RPMI7951 (cell line): ENCODE measurements at regions not wholly inside any gene's neighbourhood (a gene's known extent, or its start where the extent isn't known, plus 50 kb on each side); places are given as distances from the start of the nearest gene placed in this dataset.
"Not testable (repeated sequence)": the region's sequence is repeated elsewhere in the genome, so short reads cannot be mapped to it uniquely, and the experiment has no call there.

Experiments
- DNase-seq: peaks from one replicate; pipeline ENCODE4 v3.0.0-alpha.2; 2012; ENCODE audit warnings: low read depth

DNA sequence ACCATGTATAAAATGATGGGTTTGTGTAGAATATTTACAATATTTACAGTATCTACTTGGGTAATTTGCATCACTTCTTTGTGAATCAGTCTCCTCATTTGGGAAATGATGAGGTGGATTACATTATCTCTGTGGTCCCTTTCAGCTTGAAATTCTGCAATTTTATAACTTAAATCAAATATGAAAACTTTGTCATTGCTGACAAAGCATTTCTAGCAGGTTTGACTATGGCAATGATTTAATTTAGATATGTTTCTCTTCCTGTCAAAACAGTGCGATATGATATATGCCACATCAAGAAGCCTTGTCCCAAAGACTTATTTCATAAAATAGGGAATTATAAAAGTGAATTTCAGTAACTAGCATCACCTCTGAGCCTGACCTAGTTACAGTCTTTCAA, 315.8 kb upstream of the MEIS2 start:
- no peak for DNase-seq

DNA sequence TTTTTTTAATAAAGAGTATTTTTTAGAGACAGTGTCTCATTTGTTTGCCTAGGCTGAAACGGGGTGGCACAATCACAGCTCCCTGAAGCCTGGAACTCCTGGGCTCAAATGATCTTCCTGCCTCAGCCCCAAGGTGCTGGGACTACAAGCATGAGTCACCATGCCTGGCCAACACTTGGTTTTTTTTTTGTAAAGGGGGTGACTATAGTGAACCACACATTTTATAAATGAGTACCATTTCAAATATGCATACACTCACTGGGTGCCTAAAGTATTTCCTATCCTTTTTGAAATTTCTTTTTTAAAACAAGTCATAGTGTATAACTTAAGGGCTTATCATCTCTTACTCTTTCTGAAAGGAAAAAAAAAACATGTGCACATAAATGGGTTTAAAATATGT, 325.2 kb upstream of the MEIS2 start:
- peak; percentile 1 for DNase-seq

DNA sequence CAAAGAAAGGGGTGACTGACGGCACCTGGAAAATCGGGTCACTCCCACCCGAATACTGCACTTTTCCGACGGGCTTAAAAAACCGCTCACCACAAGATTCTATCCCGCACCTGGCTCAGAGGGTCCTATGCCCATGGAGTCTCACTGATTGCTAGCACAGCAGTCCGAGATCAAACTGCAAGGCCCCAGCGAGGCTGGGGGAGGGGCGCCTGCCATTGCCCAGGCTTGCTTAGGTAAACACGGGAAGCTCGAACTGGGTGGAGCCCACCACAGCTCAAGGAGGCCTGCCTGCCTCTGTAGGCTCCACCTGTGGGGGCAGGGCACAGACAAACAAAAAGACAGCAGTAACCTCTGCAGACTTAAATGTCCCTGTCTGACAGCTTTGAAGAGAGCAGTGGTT, 327.0 kb upstream of the MEIS2 start:
- not testable (repeated sequence) for DNase-seq

DNA sequence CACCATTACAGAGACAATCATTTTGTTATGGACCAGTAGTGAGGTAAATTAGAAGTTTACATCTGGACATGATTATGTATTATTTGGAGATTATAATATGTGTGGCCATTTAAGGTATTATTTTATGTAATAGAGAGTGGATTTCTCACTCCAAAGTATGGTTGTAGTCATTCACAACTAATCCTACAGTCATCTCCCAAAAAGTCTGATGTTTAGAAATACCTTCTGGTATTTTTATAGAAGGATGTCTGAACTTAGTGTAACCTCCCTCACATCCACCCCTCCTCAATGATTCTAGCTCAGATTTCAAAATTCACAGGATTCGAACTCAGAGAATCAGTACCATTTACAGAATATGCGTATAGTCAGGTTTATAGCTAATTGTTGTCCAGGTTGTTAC, 346.6 kb upstream of the MEIS2 start:
- no peak for DNase-seq

DNA sequence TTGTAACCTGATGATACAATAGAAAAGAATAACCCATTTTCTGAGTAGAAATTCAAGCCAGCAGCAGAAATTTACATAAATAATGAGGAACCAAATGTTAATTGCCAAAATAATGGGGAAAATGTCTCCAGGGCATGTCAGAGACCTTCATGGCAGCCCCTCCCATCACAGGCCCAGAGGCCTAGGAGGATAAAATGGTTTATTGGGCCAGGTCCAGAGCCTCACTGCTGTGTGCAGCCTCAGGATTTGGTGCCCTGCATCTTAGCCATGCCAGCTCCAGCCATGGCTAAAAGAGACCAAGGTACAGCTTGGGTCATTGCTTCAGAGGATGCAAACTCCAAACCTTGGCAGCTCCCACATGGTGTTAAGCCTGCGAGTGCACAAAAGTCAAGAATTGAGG, 352.1 kb upstream of the MEIS2 start:
- no peak for DNase-seq

DNA sequence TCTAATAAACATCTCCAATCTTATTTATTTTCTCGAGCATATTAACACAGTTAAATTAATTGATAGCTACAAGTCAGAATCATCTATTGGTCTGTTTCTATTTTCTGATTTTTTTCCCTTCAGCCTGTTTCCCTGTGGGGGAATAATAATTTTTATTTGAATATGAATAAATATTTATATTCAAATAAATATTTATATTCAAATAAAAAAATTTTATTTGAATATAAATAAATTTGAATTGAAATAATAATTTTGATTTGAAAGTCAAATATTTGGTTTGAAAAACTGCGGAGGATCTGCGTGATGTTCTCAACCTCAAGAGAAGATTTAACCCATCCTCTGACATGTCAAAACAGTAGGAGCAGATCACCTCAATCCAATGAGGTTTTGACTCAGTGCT, 380.1 kb upstream of the MEIS2 start:
- DNase-seq: no peak

DNA sequence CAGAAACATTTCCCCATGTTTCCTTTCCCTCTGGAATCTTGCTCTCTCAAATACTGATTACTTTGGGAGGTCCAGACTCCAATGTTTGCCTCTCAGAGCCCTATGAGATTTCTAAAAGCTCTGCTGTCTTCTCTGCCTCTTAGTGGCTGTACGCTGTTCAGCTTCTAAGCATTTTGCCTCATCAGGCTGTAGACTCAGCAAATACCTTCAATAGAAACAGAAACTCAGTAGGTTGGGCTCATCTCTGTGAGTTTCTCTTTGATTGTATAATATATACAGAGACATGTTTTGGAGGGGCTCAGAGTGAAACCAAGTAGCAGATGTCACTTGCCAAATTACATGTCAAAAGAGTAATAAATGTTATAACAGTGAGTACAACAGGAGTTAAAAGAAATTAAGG, 380.8 kb upstream of the MEIS2 start:
- no peak for DNase-seq

DNA sequence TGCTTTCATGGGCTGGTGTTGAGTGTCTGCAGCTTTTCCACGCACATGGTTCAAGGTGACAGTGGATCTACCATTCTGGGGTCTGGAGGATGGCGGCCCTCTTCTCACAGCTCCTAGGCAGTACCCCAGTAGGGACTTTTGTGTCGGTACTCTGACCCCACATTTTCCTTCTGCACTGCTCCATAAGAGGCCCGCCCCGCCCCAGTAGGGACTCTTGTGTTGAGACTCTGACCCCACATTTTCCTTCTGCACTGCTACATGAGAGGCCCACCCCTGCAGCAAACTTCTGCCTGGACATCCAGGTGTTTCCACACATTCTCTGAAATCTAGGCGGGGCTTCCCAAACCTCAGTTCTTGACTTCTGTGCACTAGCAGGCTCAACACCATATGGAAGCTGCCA, 383.4 kb upstream of the MEIS2 start:
- DNase-seq: no peak

DNA sequence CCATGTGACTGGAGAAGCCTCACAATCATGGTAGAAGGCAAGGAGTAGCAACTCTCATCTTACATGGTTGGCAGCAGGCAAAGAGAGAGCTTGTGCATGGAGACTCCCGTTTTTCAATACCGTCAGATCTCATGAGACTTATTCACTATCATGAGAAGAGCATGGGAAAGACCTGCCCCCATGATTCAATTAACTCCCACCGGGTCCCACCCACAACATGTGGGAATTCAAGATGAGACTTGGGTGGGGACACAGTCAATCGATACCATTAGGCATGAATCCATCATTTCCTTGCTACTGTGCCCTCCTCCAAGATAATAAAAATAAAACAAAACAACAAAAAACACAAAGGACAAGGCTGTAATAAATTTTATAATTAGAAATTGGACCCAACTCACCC, 384.7 kb upstream of the MEIS2 start:
- no peak for DNase-seq

DNA sequence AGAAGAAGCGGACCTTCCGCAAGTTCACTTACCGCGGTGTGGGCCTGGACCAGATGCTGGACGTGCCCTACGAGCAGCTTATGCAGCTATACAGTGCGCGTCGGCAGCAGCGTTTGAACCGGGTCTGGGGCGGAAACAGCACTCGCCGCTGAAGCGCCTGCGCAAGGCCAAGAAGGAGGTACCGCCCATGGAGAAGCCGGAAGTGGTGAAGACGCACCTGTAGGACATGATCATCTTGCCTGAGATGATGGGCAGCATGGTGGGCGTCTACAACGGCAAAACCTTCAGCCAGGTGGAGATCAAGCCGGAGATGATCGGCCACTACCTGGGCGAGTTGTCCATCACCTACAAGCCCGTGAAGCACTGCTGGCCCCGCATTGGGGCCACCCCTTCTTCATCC, 390.4 kb upstream of the MEIS2 start:
- DNase-seq: no peak

DNA sequence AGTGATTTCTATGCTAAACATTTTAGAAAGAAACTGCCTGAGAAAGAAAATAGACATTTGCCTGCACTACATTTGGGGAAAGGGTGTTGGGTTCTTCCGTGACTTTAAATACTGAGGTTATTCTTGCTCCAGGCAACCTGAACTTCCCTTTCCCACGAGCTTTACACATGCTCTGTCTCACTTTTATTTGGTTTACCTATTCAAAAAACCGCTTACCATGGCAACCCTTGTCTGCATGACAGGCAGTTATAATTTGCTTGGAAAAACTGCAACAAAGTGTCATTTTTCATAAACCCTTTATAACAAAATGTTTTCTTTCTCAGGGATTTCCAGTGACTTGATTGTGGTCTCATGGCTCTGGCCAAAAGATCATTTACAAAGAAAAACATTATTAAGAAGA, 416.3 kb upstream of the MEIS2 start:
- no peak for DNase-seq

DNA sequence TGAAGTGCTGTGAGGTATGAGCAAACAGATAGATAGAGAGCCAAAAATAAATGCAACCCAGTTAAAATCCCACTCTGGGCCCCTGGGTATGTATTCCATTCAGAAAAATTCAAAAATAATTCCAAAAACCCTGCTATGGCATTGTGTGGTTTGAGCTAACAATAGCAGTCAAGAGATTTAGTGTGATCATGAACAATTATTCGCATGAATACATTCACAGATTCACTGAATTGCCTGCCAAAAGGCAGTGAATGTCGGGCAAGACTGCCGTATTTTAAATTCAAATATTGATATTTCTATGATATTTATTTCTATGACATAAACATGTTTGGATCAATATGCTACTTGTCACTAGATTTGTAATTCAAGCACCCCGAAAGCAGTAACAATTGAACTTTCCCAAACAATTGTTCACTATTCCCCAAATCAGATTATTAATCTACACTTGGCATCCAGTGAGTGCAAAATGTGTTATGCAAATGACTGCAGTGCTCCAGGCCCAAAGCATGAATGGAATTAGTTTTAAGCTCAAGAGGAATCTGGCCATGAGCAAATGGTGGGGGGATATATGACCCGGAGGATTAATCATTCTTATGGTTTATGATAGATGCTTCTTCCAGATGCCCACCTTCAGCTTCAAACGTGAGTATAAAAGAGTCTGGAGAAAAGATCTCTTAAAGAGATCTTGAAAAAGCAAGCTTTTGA, 417.0 kb upstream of the MEIS2 start:
- no peak for DNase-seq

DNA sequence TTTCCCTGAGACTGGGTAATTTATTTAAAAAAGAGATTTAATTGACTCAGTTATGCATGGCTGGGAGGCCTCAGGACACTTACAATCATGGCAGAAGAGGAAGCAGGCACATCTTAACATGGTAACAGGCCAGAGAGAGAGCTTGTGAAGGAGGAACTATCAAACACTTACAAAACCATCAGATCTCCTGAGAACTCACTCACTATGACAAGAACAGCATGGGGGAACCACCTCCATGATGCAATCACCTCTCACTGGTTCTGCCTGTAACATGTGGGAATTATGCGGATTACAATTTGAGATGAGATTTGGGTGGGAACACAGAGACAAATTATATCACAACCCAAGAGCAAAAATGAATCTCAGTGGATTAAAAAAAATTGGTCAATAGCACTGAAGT, 416.0 kb upstream of the TMCO5A start:
- no peak for DNase-seq

DNA sequence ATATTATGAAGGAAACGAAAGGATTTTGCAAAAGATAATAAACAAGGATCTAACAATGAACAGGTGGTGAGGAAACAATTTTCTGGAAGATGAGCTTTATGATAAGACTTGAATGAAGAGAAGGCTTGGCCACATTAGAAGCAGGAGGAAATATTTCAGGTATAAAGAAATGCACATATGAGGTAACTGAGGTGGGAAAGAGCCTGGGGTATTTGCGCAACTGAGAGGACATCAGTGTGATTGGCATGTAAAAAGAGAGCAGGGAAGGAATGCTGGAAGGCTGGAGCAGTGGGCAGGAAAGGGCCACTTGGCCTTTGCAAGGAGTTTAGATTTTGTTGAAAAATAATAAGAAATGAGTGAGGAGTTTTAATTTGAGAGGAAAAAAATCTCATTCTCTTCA, 414.4 kb upstream of the TMCO5A start:
- no peak for DNase-seq

DNA sequence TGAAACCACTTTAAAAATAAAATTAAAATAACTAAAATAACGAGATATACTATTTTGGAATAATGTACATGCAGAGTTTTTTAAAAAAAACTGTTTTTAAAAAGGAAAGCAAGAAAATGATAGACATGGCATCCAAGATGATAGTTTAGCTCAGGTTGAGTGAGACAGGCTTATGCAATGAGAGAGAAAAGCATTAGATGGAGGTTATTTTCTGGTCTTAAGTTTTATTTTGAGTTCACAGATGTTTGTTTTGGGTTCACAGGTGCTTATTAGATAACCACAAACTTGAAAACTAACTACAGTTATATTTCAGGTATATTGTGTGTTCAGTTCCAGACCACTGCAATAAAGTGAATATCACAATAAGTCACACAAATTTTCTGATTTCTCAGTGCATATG, 413.6 kb upstream of the TMCO5A start:
- DNase-seq: no peak

DNA sequence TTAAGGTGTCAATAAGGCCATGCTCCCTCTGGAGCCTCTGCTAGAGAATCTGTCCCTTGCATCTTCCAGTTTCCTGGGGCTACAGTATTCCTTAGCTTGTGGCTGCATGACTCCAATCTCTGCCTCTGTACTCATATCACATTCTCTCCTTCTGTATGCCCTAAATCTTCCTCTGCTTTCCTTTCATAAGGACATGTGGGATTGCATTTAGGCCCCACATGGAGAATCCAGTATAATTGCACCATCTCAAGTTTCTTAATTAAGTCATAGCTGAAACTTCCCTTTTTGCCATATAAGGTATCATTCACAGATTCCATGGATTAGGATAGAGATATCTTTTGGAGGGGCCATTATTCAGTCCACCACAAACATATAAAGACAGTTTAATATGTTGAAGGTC, 409.8 kb upstream of the TMCO5A start:
- DNase-seq: no peak

DNA sequence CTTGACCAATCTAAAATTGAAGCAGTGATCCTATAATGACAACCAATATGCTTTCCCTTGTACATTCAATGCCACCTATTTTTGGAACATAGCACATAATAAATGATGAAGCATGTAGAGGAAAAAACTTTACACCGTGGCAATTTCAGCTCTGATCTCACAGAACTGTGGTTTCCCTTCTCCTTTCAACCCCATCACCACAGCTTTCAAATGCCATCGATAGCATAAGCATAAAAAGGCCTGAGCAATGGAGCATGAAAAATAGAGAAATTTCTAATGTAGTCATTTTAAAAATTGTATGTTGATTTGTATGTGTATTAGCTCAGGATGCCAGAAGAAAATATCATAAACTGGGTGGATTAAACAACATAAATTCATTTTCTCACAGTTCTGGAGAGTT, 406.0 kb upstream of the TMCO5A start:
- DNase-seq: no peak

DNA sequence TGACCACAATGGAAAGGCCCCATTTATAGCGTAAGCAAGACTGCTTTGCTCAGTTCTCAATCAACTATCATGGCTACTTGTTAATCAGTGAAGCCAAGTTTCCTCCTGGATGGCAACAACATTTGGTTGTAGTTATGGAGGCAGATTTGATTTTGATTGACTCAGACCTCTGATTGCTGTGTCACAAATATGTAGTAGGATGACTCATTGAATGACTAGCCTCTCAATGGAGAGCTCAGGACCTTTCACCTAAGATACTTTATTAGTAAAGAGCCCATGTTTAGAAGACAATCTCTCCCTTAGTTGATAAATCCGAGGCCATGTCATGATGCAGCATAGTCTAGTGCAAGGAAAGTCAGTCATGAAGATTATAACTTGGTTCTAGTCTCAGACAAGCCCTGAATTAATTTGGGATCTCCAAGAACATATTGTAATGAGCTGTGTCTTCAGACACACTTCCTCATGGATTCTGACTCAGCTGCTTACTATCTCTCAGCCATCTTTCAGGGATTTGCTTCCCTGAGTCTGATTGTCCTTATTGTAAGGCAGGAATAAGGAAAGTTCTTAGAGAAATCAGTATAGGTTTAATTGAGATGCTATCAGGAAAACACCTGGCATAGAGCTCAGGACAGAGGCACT, 397.4 kb upstream of the TMCO5A start:
- peak; percentile 11 for DNase-seq

DNA sequence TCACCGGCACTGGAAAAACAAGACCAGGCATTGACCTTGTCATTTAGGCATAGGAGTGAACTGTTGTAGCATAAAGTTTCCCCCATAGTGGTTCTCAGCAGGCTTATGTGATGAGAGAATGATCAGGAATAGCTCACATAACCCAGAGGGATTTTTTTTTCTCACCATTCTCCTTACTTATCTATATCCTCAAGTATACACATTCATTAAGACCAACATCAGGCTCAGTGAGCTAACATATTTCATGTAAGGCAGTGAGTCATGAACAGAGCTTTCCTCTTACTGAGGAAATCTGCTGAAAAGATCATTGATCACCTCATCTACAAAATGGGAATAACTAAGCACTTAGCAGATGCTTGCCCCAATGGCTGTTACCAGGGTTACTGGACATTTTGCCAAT, 396.6 kb upstream of the TMCO5A start:
- DNase-seq: no peak

DNA sequence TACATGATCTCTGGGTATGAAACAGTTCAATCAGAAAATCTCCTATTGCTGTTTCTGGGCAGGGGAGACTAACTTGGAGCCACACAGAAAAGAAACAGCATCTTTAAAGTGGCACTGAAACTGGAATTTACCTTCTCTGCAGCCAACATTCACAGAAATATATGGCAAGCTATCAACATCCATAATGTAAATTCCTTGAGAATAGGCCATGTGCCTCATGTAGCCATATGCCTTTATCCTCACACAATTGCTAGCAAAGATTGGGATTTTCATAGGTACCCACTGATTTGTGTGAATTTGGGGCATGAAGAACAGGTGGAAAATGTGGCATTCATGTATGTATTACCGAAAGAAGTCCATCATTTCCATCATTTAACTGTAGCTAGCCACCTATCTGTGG, 386.3 kb upstream of the TMCO5A start:
- no peak for DNase-seq

DNA sequence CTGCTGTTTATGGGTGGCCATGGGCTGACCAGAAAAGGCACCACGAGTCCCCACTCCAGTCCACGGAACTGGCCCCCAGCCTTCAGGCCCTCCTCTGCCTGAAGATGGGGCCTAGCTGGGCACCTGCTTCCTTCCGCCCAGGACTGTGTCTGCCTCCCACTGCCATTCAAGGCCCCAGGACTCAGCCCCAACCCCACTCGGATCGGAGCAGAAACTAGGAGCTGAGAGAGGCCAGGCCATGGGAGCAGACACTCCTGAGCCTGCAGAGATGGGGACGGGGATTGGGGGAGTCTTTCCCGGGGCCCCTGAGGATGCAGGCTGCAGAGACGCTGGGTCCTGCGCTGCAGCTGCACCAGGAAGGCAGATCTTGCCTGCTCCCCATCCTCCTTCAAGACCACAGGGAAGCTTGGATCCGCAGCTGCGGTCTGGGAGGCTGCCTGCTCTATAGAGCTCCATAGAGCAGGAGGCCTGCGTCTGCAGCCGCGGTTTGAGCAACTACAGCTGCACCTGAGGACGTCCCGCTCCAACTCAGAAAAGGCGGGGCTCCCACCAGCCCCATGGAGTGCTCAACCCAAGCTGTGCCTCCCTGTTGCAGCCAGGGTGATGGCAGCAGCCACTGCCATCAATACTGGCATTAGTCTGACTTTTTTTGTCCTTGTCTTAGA, 383.9 kb upstream of the TMCO5A start:
- DNase-seq: no peak

DNA sequence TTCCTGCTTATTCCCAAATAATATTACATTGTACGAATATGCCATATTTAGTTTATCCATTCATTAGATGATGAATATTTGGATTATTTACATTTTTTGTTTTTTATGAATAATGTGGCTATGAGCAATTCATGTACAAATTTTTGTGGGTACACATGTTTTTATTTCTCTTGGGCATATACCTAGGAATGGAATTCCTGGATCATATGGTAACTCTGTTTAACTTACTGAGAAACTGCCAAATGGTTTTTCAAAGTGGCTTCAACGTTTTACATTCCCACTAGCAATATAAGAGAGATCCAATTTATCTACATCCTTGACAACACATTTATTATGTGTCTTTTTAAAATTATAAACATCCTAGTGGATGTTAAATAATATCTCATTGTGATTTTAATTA, 362.0 kb upstream of the TMCO5A start:
- DNase-seq: no peak

DNA sequence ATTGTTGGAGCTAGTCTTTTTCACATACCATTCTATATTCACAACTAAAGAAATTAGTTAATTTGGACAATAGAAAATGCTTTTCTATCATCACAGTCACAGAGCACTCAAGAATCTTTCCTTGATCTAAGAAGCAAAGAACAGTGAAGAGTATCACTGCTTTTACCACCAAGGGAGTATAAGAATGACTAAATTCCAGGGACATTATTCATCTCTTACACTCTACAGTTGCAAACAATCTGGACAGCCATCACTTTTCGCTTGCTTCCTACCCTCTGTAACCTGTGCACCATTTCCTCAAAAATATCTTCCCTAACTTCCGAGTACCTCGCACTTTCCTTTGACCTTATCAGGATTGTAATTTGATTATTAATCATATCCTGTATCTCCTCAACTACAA, 359.5 kb upstream of the TMCO5A start:
- DNase-seq: peak; percentile 22

DNA sequence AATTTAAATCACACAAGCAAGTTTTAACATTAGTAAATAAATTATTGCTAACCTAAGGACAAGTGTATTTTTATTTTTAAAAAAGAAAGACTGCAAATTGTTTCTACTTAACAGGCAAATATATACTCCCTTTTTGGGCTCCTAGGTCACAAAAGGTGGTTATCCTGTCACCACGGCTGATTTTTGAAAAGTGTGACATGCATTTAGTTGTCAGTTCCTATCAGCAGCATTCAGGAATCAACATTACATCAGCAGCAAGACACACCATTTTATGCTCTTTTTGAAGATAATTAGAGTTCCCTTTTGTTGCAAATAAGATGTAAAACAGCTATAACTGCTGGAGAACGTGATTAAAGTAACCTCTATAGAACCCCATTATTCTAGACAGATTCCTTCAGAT, 357.5 kb upstream of the TMCO5A start:
- DNase-seq: no peak
